Nephron (organoid): ENCODE measurements at regions not wholly inside any gene's neighbourhood (a gene's known extent, or its start where the extent isn't known, plus 50 kb on each side); places are given as distances from the start of the nearest gene placed in this dataset.

Experiments used
- H3K27ac Mint-ChIP-seq, 3 experiments: 2 replicates each; pipeline ENCODE4 v1.8.0; 2020; ENCODE audit warnings: mixed read lengths in 3 of 3, mild to moderate bottlenecking in 2 of 3, moderate library complexity in 1 of 3
- H3K27me3 Mint-ChIP-seq: 2 replicates; pipeline ENCODE4 v1.8.0; 2021; ENCODE audit warnings: low read depth, mild to moderate bottlenecking, moderate library complexity, mixed read lengths
- H3K36me3 Mint-ChIP-seq: 2 replicates; pipeline ENCODE4 v1.8.0; 2020; ENCODE audit warnings: low read depth, mixed read lengths
- H3K4me1 Mint-ChIP-seq: 2 replicates; pipeline ENCODE4 v1.8.0; 2020; ENCODE audit warnings: mixed read lengths
- H3K4me3 Mint-ChIP-seq, 3 experiments: 2 replicates each; pipeline ENCODE4 v1.8.0; 2020; ENCODE audit warnings: mild to moderate bottlenecking in 3 of 3, mixed read lengths in 3 of 3, moderate library complexity in 2 of 3
- H3K9me3 Mint-ChIP-seq: 2 replicates; pipeline ENCODE4 v1.8.0; 2020; ENCODE audit warnings: mixed read lengths
- TF ChIP-seq, protein P1 (sequence below), 3 experiments: fragments of 200-600 bp; sonication (generic); IDR thresholded peaks; one replicate each; pipeline ENCODE4 v1.5.0; 2021; ENCODE audit warnings: antibody characterized with exemption in 3 of 3; ENCODE audit not compliant: unreplicated experiment in 3 of 3

DNA sequence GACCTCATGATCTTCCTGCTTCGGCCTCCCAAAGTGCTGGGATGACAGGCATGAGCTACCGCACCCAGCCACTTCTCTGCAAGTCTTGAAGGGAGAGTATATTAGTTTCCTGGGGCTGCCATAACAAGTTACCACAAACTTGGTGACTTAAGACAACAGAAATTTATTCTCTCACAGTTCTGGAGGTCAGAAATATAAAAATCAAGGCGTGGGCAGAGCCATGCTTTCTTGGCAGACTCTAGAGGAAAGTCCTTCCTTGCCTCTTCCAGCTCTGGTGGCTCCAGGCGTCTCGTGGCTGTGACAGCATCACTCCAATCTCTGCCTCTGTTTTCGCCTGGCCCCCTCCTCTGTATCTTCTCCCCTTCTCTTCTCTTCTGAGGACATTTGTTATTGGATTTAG is 110.2 kb upstream of the NAV2 start:
- H3K9me3 Mint-ChIP-seq = peaks cover 15% of the 10 kb centered on the region
- no peak overlapping the region for H3K27ac Mint-ChIP-seq
- peaks cover 12% of the 10 kb centered on the region for H3K27me3 Mint-ChIP-seq
- H3K36me3 Mint-ChIP-seq = no peaks in the 10 kb centered on the region
- peaks cover 8% of the 10 kb centered on the region for H3K4me1 Mint-ChIP-seq
- TF ChIP-seq, protein P1, sequence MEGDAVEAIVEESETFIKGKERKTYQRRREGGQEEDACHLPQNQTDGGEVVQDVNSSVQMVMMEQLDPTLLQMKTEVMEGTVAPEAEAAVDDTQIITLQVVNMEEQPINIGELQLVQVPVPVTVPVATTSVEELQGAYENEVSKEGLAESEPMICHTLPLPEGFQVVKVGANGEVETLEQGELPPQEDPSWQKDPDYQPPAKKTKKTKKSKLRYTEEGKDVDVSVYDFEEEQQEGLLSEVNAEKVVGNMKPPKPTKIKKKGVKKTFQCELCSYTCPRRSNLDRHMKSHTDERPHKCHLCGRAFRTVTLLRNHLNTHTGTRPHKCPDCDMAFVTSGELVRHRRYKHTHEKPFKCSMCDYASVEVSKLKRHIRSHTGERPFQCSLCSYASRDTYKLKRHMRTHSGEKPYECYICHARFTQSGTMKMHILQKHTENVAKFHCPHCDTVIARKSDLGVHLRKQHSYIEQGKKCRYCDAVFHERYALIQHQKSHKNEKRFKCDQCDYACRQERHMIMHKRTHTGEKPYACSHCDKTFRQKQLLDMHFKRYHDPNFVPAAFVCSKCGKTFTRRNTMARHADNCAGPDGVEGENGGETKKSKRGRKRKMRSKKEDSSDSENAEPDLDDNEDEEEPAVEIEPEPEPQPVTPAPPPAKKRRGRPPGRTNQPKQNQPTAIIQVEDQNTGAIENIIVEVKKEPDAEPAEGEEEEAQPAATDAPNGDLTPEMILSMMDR (IDR thresholded peaks at IDR 0.05; ENCODE audit: unreplicated experiment in 3 of 3) = no peak
- H3K4me3 Mint-ChIP-seq = no peak overlapping the region

- Mint-ChIP-seq H3K4me1 (peaks cover 9% of the 10 kb centered on the region), H3K27me3 (peaks cover 9% of the 10 kb centered on the region), H3K9me3 (peaks cover 15% of the 10 kb centered on the region), H3K27ac (no peak overlapping the region), H3K4me3 (no peak overlapping the region), H3K36me3 (no peaks in the 10 kb centered on the region)
- TF ChIP-seq, protein P1 (IDR thresholded peaks at IDR 0.05; ENCODE audit: unreplicated experiment in 3 of 3) = no peak
Measured at GRCh38 chr11:19601235-19601634, 111.4 kb upstream of the NAV2 start.

DNA sequence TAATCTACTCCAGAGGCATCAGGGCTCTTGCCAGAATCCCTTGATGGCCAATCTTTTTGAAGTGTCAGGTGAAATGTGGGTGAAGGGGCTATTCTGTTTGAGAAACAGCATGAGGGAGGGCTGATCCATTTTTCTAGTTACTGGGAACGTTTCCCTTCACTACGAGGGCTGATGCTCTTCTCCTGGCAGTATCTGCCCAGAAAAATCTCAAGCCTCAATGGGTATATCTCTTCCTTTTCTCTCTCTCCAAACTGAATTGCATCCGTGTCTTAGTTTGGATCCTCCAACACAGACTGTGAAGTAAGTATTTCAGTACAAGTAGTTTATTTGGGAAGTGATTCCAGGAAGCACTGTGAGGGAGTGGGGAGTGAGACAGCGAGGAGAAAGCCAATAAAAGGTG is 113.0 kb upstream of the NAV2 start:
- Mint-ChIP-seq H3K9me3 (peaks cover 12% of the 10 kb centered on the region), H3K36me3 (no peaks in the 10 kb centered on the region), H3K4me1 (peaks cover 9% of the 10 kb centered on the region), H3K4me3 (no peak overlapping the region), H3K27me3 (peaks cover 5% of the 10 kb centered on the region), H3K27ac (no peak overlapping the region)
- TF ChIP-seq, protein P1 (IDR thresholded peaks at IDR 0.05; ENCODE audit: unreplicated experiment in 3 of 3) = no peak

DNA sequence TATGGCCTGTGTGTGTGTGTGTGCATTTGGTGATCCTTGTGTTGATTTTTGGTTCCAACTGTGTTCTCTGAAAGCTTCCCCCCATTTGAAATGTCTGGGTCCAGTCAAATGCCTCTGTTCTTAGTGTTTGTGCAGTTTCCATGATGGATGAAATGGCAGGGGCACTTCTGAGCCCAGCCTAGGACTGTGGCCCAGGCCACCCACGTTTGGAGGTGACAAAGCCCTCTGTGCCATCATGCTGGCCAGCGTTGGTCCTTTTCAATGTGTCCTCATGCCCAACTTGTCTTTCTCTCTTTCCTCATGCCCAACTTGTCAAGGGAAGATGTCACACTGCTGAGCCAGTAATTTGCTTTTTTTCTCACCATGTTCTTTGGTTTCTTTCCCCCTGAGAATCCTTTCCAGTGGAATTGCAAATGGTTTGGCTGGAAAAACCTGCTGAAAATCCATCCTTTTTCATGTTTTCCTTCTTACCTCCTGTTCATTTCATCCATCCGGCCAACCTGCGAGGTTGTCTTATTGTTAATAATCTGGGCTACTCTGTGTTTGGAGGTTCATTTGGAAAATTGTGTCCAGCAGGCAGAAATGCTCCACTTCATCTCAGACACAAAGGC is 113.7 kb upstream of the NAV2 start:
- Mint-ChIP-seq H3K36me3 (no peaks in the 10 kb centered on the region), H3K4me1 (peaks cover 9% of the 10 kb centered on the region)

GRCh38 chr11:19598456-19598855 is 114.2 kb upstream of the NAV2 start:
- H3K27me3 Mint-ChIP-seq = no peaks in the 10 kb centered on the region
- H3K4me3 Mint-ChIP-seq = no peak overlapping the region
- H3K4me1 Mint-ChIP-seq = peaks cover 9% of the 10 kb centered on the region
- peaks cover 4% of the 10 kb centered on the region for H3K9me3 Mint-ChIP-seq
- H3K27ac Mint-ChIP-seq = no peak overlapping the region
- TF ChIP-seq, protein P1 (IDR thresholded peaks at IDR 0.05; ENCODE audit: unreplicated experiment in 3 of 3) = no peak
- no peaks in the 10 kb centered on the region for H3K36me3 Mint-ChIP-seq

More for the DNA sequence above, 113.7 kb upstream of the NAV2 start:
- TF ChIP-seq, protein P1 (IDR thresholded peaks at IDR 0.05; ENCODE audit: unreplicated experiment in 3 of 3) = no peak
- Mint-ChIP-seq H3K4me3 (no peak overlapping the region), H3K27ac (no peak overlapping the region), H3K9me3 (peaks cover 7% of the 10 kb centered on the region), H3K27me3 (peaks cover 4% of the 10 kb centered on the region)

- Mint-ChIP-seq H3K27ac (no peak overlapping the region), H3K4me3 (no peak overlapping the region), H3K9me3 (peaks cover 2% of the 10 kb centered on the region), H3K27me3 (no peaks in the 10 kb centered on the region), H3K4me1 (peaks cover 9% of the 10 kb centered on the region), H3K36me3 (no peaks in the 10 kb centered on the region)
- TF ChIP-seq, protein P1 (IDR thresholded peaks at IDR 0.05; ENCODE audit: unreplicated experiment in 3 of 3) = no peak
Measured at GRCh38 chr11:19597876-19598275, 114.8 kb upstream of the NAV2 start.
